ENCODE measurements at regions not wholly inside any gene's neighbourhood (a gene's known extent, or its start where the extent isn't known, plus 50 kb on each side); places are given as distances from the start of the nearest gene placed in this dataset.

GRCh38 chr18:41879256-41879655 is 75.8 kb upstream of the PIK3C3 start:
- Histone ChIP-seq H3K9me3 (ENCODE audit: low read depth) (no peaks in the 10 kb centered on the region), H3K27ac (no peak overlapping the region)

GRCh38 chr18:41875094-41875780 is 79.8 kb upstream of the PIK3C3 start:
- Histone ChIP-seq H3K4me3 (no peak overlapping the region), H3K4me1 (ENCODE audit: low read depth) (no peaks in the 10 kb centered on the region), H3K27me3 (no peaks in the 10 kb centered on the region), H3K9me3 (ENCODE audit: low read depth) (no peaks in the 10 kb centered on the region), H3K36me3 (no peaks in the 10 kb centered on the region), H3K27ac (no peak overlapping the region)
- no peak for TF ChIP-seq CTCF (IDR thresholded peaks at IDR 0.05; ENCODE audit: low read depth, low read length)
- DNase-seq (ENCODE audit: low read depth in 1 of 2, low spot score in 1 of 2), result peak in 1 of 2 donors; percentile 69

More at GRCh38 chr18:41879256-41879655, 75.8 kb upstream of the PIK3C3 start:
- Histone ChIP-seq H3K4me1 (ENCODE audit: low read depth) (no peaks in the 10 kb centered on the region), H3K27me3 (no peaks in the 10 kb centered on the region), H3K36me3 (no peaks in the 10 kb centered on the region), H3K4me3 (no peak overlapping the region)
- no peak for DNase-seq (ENCODE audit: low read depth in 1 of 2, low spot score in 1 of 2)
- TF ChIP-seq CTCF (IDR thresholded peaks at IDR 0.05; ENCODE audit: low read depth, low read length), result no peak

- H3K9me3 ChIP-seq (ENCODE audit: low read depth), result no peaks in the 10 kb centered on the region
- no peak overlapping the region for H3K4me3 ChIP-seq
- no peak for DNase-seq (ENCODE audit: low read depth in 1 of 2, low spot score in 1 of 2)
- H3K27ac ChIP-seq, result no peak overlapping the region
- H3K4me1 ChIP-seq (ENCODE audit: low read depth), result no peaks in the 10 kb centered on the region
- TF ChIP-seq CTCF (IDR thresholded peaks at IDR 0.05; ENCODE audit: low read depth, low read length), result no peak
- H3K27me3 ChIP-seq, result no peaks in the 10 kb centered on the region
- H3K36me3 ChIP-seq, result no peaks in the 10 kb centered on the region
Measured at GRCh38 chr18:41873730-41874129, 81.3 kb upstream of the PIK3C3 start.

GRCh38 chr18:41872206-41872605 is 82.8 kb upstream of the PIK3C3 start:
- Histone ChIP-seq H3K27ac (no peak overlapping the region), H3K4me3 (no peak overlapping the region), H3K9me3 (ENCODE audit: low read depth) (no peaks in the 10 kb centered on the region), H3K27me3 (no peaks in the 10 kb centered on the region), H3K36me3 (no peaks in the 10 kb centered on the region), H3K4me1 (ENCODE audit: low read depth) (peaks cover 7% of the 10 kb centered on the region)
- DNase-seq (ENCODE audit: low read depth in 1 of 2, low spot score in 1 of 2), result no peak
- TF ChIP-seq CTCF (IDR thresholded peaks at IDR 0.05; ENCODE audit: low read depth, low read length), result no peak

GRCh38 chr18:41871229-41872000 is 83.6 kb upstream of the PIK3C3 start:
- DNase-seq (ENCODE audit: low read depth in 1 of 2, low spot score in 1 of 2), result no peak
- peaks cover 7% of the 10 kb centered on the region for H3K4me1 ChIP-seq (ENCODE audit: low read depth)
- no peaks in the 10 kb centered on the region for H3K27me3 ChIP-seq
- TF ChIP-seq CTCF (IDR thresholded peaks at IDR 0.05; ENCODE audit: low read depth, low read length), result no peak
- H3K36me3 ChIP-seq, result no peaks in the 10 kb centered on the region
- H3K4me3 ChIP-seq, result no peak overlapping the region
- no peaks in the 10 kb centered on the region for H3K9me3 ChIP-seq (ENCODE audit: low read depth)
- H3K27ac ChIP-seq, result no peak overlapping the region

Measured in cardiac muscle cell (in vitro differentiated cells and primary cell).